ENCODE measurements at regions not wholly inside any gene's neighbourhood (a gene's known extent, or its start where the extent isn't known, plus 50 kb on each side); places are given as distances from the start of the nearest gene placed in this dataset.

GRCh38 chr3:176463610-176464009, 733.7 kb downstream of the TBL1XR1 start:
- no peak for TF ChIP-seq CTCF (IDR thresholded peaks at IDR 0.05; ENCODE audit: extremely low read depth, missing control alignments)
- no peak for DNase-seq (ENCODE audit: low spot score)

GRCh38 chr3:176447369-176447768, 749.9 kb downstream of the TBL1XR1 start:
- no peak for TF ChIP-seq CTCF (IDR thresholded peaks at IDR 0.05; ENCODE audit: extremely low read depth, missing control alignments)
- DNase-seq (ENCODE audit: low spot score): no peak

- TF ChIP-seq CTCF (IDR thresholded peaks at IDR 0.05; ENCODE audit: extremely low read depth, missing control alignments): no peak
- no peak for DNase-seq (ENCODE audit: low spot score)
Observed at GRCh38 chr3:176442326-176442725, 755.0 kb downstream of the TBL1XR1 start.

- no peak for TF ChIP-seq CTCF (IDR thresholded peaks at IDR 0.05; ENCODE audit: extremely low read depth, missing control alignments)
- DNase-seq (ENCODE audit: low spot score): no peak
Observed at GRCh38 chr3:176439729-176440128, 757.6 kb downstream of the TBL1XR1 start.

GRCh38 chr3:176431991-176432390, 765.3 kb downstream of the TBL1XR1 start:
- TF ChIP-seq CTCF (IDR thresholded peaks at IDR 0.05; ENCODE audit: extremely low read depth, missing control alignments): no peak
- DNase-seq (ENCODE audit: low spot score): no peak

GRCh38 chr3:176431038-176431418, 766.3 kb downstream of the TBL1XR1 start:
- DNase-seq (ENCODE audit: low spot score): no peak
- TF ChIP-seq CTCF (IDR thresholded peaks at IDR 0.05; ENCODE audit: extremely low read depth, missing control alignments): no peak

GRCh38 chr3:176430244-176431037, 766.8 kb downstream of the TBL1XR1 start:
- no peak for TF ChIP-seq CTCF (IDR thresholded peaks at IDR 0.05; ENCODE audit: extremely low read depth, missing control alignments)
- DNase-seq (ENCODE audit: low spot score): peak; percentile 20
